H1 (cell line): ENCODE measurements at regions not wholly inside any gene's neighbourhood (a gene's known extent, or its start where the extent isn't known, plus 50 kb on each side); places are given as distances from the start of the nearest gene placed in this dataset.

Experiments used
- CTCF ChIA-PET: fragments of 300-600 bp; sonication (Branson Sonifier 250); formaldehyde crosslinking; loops from one replicate; lab custom pipeline; 2021; ENCODE audit not compliant: partially characterized antibody; lab: Charles Lee
- POLR2A ChIA-PET: fragments of 300-600 bp; sonication (Branson Sonifier 250); formaldehyde crosslinking; loops from one replicate; lab custom pipeline; 2021; ENCODE audit warnings: inconsistent platforms; ENCODE audit not compliant: partially characterized antibody; lab: Charles Lee
- DNase-seq, 2 experiments: peaks; one replicate each; pipeline versions ENCODE4 v3.0.0 to v3.0.0-alpha.2; 2010 to 2022; ENCODE audit warnings: low spot score in 2 of 2, low read depth in 1 of 2, mixed read lengths in 1 of 2
- FAIRE-seq: peaks from 2 replicates; lab custom pipeline; 2011; peaks lifted over from hg19 to GRCh38; lab: Jason Lieb, UNC
- H2AFZ ChIP-seq: 2 replicates; pipeline ENCODE4 v1.8.1; 2012; ENCODE audit warnings: low read length, inconsistent platforms
- H2AK5ac ChIP-seq: 2 replicates; pipeline ENCODE4 v1.6.1; 2013; ENCODE audit warnings: low read depth, low read length
- H2BK120ac ChIP-seq: replicated peaks from 2 replicates; pipeline ENCODE3; 2013; ENCODE audit warnings: low read depth, low read length, inconsistent platforms
- H2BK12ac ChIP-seq: 2 replicates; pipeline ENCODE4 v1.6.1; 2013; ENCODE audit warnings: low read depth, low read length
- H2BK15ac ChIP-seq: 2 replicates; pipeline ENCODE4 v1.6.1; 2013; ENCODE audit warnings: low read length
- H2BK20ac ChIP-seq: 2 replicates; pipeline ENCODE4 v1.6.1; 2013; ENCODE audit warnings: low read length
- H2BK5ac ChIP-seq: 2 replicates; pipeline ENCODE4 v1.6.1; 2013; ENCODE audit warnings: low read depth, low read length
- H3K14ac ChIP-seq: 2 replicates; pipeline ENCODE4 v1.6.1; 2013; ENCODE audit warnings: inconsistent platforms; ENCODE audit not compliant: insufficient read length
- H3K18ac ChIP-seq: 2 replicates; pipeline ENCODE4 v1.6.1; 2013; ENCODE audit warnings: low read length; ENCODE audit errors: extremely low read depth
- H3K23ac ChIP-seq: 2 replicates; pipeline ENCODE4 v1.6.1; 2013; ENCODE audit warnings: inconsistent platforms; ENCODE audit not compliant: insufficient read length
- H3K23me2 ChIP-seq: 2 replicates; pipeline ENCODE4 v1.6.1; 2013; ENCODE audit warnings: low read depth, low read length
- H3K27ac ChIP-seq: 2 replicates; pipeline ENCODE4 v1.6.1; 2011; ENCODE audit warnings: low read depth, low read length, inconsistent platforms
- H3K27me3 ChIP-seq, 4 experiments: replicated peaks in 1 of 4; 1 replicate in 1 of 4; 2 replicates in 3 of 4; pipeline versions ENCODE4 v1.6.1 to v1.8.1; 2011 to 2013; ENCODE audit warnings: low read length in 3 of 4, mild to moderate bottlenecking in 3 of 4, inconsistent platforms in 2 of 4, mixed read lengths in 2 of 4, moderate library complexity in 1 of 4; ENCODE audit not compliant: control insufficient read depth in 3 of 4, insufficient read depth in 3 of 4; ENCODE audit errors: extremely low read depth in 1 of 4
- H3K36me3 ChIP-seq, 4 experiments: 2 replicates each; pipeline versions ENCODE4 v1.6.1 to v1.8.1; 2011 to 2013; ENCODE audit warnings: mild to moderate bottlenecking in 4 of 4, low read length in 3 of 4, moderate library complexity in 2 of 4, control low read depth in 1 of 4, inconsistent platforms in 1 of 4; ENCODE audit not compliant: insufficient read depth in 4 of 4, control insufficient read depth in 2 of 4
- H3K4ac ChIP-seq: replicated peaks from 2 replicates; pipeline ENCODE3; 2013; ENCODE audit warnings: low read length, low read depth, mixed read lengths, inconsistent platforms; ENCODE audit not compliant: insufficient read length
- H3K4me1 ChIP-seq, 4 experiments: replicated peaks in 1 of 4; 1 replicate in 1 of 4; 2 replicates in 3 of 4; pipeline versions ENCODE4 v1.6.1 to v1.8.1; 2011 to 2013; ENCODE audit warnings: low read length in 3 of 4, inconsistent platforms in 2 of 4, mixed read lengths in 1 of 4; ENCODE audit not compliant: insufficient read depth in 4 of 4, control insufficient read depth in 3 of 4
- H3K4me2 ChIP-seq, 2 experiments: 2 replicates each; pipeline versions ENCODE4 v1.6.1 to v1.8.1; 2011 to 2013; ENCODE audit warnings: low read depth in 2 of 2, low read length in 2 of 2, control low read depth in 1 of 2, inconsistent platforms in 1 of 2, mild to moderate bottlenecking in 1 of 2; ENCODE audit not compliant: insufficient read depth in 1 of 2
- H3K4me3 ChIP-seq, 4 experiments: fragments of 200-600, 300-600 bp in 1 of 4; sonication (generic), shearing (Covaris generic), sonication (Bioruptor Twin) in 1 of 4; 2 replicates each; pipeline versions ENCODE4 v1.5.1 to v1.8.1; 2011 to 2016; ENCODE audit warnings: low read length in 4 of 4, low read depth in 3 of 4, control low read depth in 2 of 4, inconsistent platforms in 2 of 4, mild to moderate bottlenecking in 2 of 4, mixed read lengths in 1 of 4, moderate library complexity in 1 of 4; ENCODE audit not compliant: insufficient read depth in 2 of 4; ENCODE audit errors: extremely low read depth in 1 of 4
- H3K56ac ChIP-seq: replicated peaks from 2 replicates; pipeline ENCODE3; 2013; ENCODE audit warnings: low read depth, mild to moderate bottlenecking, mixed read lengths, low read length, inconsistent platforms; ENCODE audit not compliant: insufficient read length
- H3K79me1 ChIP-seq: 2 replicates; pipeline ENCODE4 v1.6.1; 2013; ENCODE audit warnings: low read depth, low read length, control low read depth
- H3K79me2 ChIP-seq, 2 experiments: 2 replicates each; pipeline versions ENCODE4 v1.6.1 to v1.8.1; 2012 to 2013; ENCODE audit warnings: low read length in 2 of 2, mild to moderate bottlenecking in 2 of 2, inconsistent platforms in 1 of 2; ENCODE audit not compliant: insufficient read depth in 2 of 2, control insufficient read depth in 1 of 2
- H3K9ac ChIP-seq, 4 experiments: replicated peaks in 1 of 4; 1 replicate in 1 of 4; 2 replicates in 3 of 4; pipeline versions ENCODE4 v1.6.1 to v1.8.1; 2011 to 2013; ENCODE audit warnings: low read depth in 3 of 4, low read length in 3 of 4, control low read depth in 2 of 4, mild to moderate bottlenecking in 2 of 4, moderate library complexity in 2 of 4, inconsistent platforms in 1 of 4; ENCODE audit errors: extremely low read depth in 1 of 4
- H3K9me3 ChIP-seq, 2 experiments: 2 replicates each; pipeline versions ENCODE4 v1.6.1 to v1.8.1; 2012 to 2013; ENCODE audit warnings: mild to moderate bottlenecking in 2 of 2, moderate library complexity in 2 of 2, control low read depth in 1 of 2, inconsistent platforms in 1 of 2, low read depth in 1 of 2, low read length in 1 of 2, mixed read lengths in 1 of 2; ENCODE audit not compliant: insufficient read depth in 2 of 2
- H4K20me1 ChIP-seq, 2 experiments: replicated peaks in 1 of 2; 2 replicates each; pipeline versions ENCODE3 to v1.8.1; 2011 to 2013; ENCODE audit warnings: inconsistent platforms in 2 of 2, low read length in 2 of 2, mild to moderate bottlenecking in 1 of 2; ENCODE audit not compliant: insufficient read depth in 2 of 2, control insufficient read depth in 1 of 2
- H4K5ac ChIP-seq: 2 replicates; pipeline ENCODE4 v1.6.1; 2013; ENCODE audit warnings: low read length, low read depth, mixed read lengths, inconsistent platforms; ENCODE audit not compliant: insufficient read length
- H4K8ac ChIP-seq: 2 replicates; pipeline ENCODE4 v1.8.0; 2013; ENCODE audit warnings: mild to moderate bottlenecking, moderate library complexity, low read length, inconsistent platforms; ENCODE audit not compliant: insufficient read depth; ENCODE audit errors: extremely low read depth
- H4K91ac ChIP-seq: replicated peaks from 2 replicates; pipeline ENCODE3; 2013; ENCODE audit warnings: low read length, mixed read lengths, inconsistent platforms; ENCODE audit not compliant: insufficient read length
- CBX5 ChIP-seq: fragments of 300-800, 300-1000 bp; sonication (generic); IDR thresholded peaks from 2 replicates; pipeline ENCODE4 v1.7.1; 2016; ENCODE audit warnings: antibody characterized with exemption, low read length, low read depth
- EGR1 ChIP-seq: IDR thresholded peaks from 2 replicates; pipeline ENCODE4 v1.6.1; 2011; ENCODE audit warnings: low read depth, low read length, borderline replicate concordance
- EZH2 ChIP-seq: fragments of 200-600 bp; sonication (generic); IDR thresholded peaks from 2 replicates; pipeline ENCODE4 v1.7.1; 2012; ENCODE audit warnings: low read depth, mild to moderate bottlenecking, moderate library complexity, low read length, inconsistent platforms; ENCODE audit not compliant: severe bottlenecking
- GABPA ChIP-seq: IDR thresholded peaks from 2 replicates; pipeline ENCODE4 v1.6.1; 2011; ENCODE audit warnings: mild to moderate bottlenecking, low read length, moderate library complexity, borderline replicate concordance; ENCODE audit not compliant: insufficient read depth
- GTF2F1 ChIP-seq: IDR thresholded peaks from 2 replicates; pipeline ENCODE4 v1.6.1; 2012; ENCODE audit warnings: low read depth, low read length, improper control_type of control experiment, borderline replicate concordance
- HDAC6 ChIP-seq: IDR thresholded peaks from one replicate; pipeline ENCODE4 v1.7.1; 2012; ENCODE audit warnings: low read depth, mild to moderate bottlenecking, inconsistent platforms, low read length, moderate library complexity
- JUND ChIP-seq: IDR thresholded peaks from 2 replicates; pipeline ENCODE4 v1.6.1; 2011; ENCODE audit warnings: mild to moderate bottlenecking, improper control_type of control experiment, low read length
- NRF1 ChIP-seq: IDR thresholded peaks from 2 replicates; pipeline ENCODE4 v1.6.1; 2011; ENCODE audit warnings: mild to moderate bottlenecking, low read depth, low read length, improper control_type of control experiment
- PHF8 ChIP-seq: fragments of 200-600 bp; sonication (generic); conservative IDR thresholded peaks from 2 replicates; pipeline ENCODE4 v1.7.1; 2012; ENCODE audit warnings: low read depth, mild to moderate bottlenecking, inconsistent platforms, low read length, moderate library complexity
- POLR2AphosphoS5 ChIP-seq: IDR thresholded peaks from 2 replicates; pipeline ENCODE4 v1.6.1; 2011; ENCODE audit warnings: low read depth, low read length
- POU5F1 ChIP-seq: IDR thresholded peaks from 2 replicates; pipeline ENCODE4 v1.6.1; 2011; ENCODE audit warnings: low read depth, mild to moderate bottlenecking, low read length, moderate library complexity
- SP2 ChIP-seq: IDR thresholded peaks from 2 replicates; pipeline ENCODE4 v1.6.1; 2012; ENCODE audit warnings: mild to moderate bottlenecking, low read length, inconsistent platforms
- TAF1 ChIP-seq: IDR thresholded peaks from 2 replicates; pipeline ENCODE4 v1.6.1; 2011; ENCODE audit warnings: mild to moderate bottlenecking, low read depth, low read length
- TBP ChIP-seq: IDR thresholded peaks from 2 replicates; pipeline ENCODE4 v1.6.1; 2011; ENCODE audit warnings: low read depth, low read length, improper control_type of control experiment
- TF ChIP-seq, protein P1 (sequence below): IDR thresholded peaks from 2 replicates; pipeline ENCODE4 v1.6.1; 2012; ENCODE audit warnings: low read length, inconsistent platforms

DNA sequence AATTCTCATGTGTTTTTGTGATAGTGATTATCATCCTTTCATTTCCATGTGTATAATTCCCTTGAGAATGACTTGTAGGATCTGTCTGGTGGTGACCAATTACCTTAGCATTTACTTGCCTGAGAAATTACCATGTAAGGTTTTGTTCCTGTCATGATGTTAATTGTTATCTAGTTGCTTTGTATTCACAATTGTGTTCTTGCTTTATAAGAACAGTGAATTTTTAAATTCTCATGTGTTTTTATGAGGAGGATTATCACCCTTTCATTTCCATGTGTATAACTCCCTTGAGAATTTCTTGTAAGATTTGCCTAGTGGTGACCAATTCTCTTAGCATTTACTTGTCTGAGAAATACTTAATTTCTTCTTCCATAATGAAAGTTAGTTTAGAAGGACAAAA, 758.2 kb upstream of the NDST4 start:
- no peak for DNase-seq
- H3K27ac ChIP-seq = no peak overlapping the region

More for the DNA sequence above, 758.2 kb upstream of the NDST4 start:
- H4K8ac ChIP-seq = no peak overlapping the region
- POLR2A ChIA-PET = no interaction called here
- H3K79me1 ChIP-seq = no peaks in the 10 kb centered on the region
- H3K23me2 ChIP-seq = no peaks in the 10 kb centered on the region
- H3K27me3 ChIP-seq = no peaks in the 10 kb centered on the region
- no peak overlapping the region for H3K56ac ChIP-seq
- H3K18ac ChIP-seq = no peak overlapping the region
- no peak overlapping the region for H2BK20ac ChIP-seq
- H2BK120ac ChIP-seq = no peak overlapping the region
- no peak overlapping the region for H4K5ac ChIP-seq
- H2BK12ac ChIP-seq = no peak overlapping the region
- no peak overlapping the region for H2BK5ac ChIP-seq
- no peak overlapping the region for H2BK15ac ChIP-seq
- CTCF ChIA-PET = interaction anchor here (3.1 kb wide), 1 partner anchor 19 kb away, joined by 13 read pairs; no protein-coding TSS in a partner anchor
- H3K9ac ChIP-seq = no peak overlapping the region
- no peaks in the 10 kb centered on the region for H3K4me1 ChIP-seq
- H3K23ac ChIP-seq = no peak overlapping the region
- H3K9me3 ChIP-seq = no peaks in the 10 kb centered on the region
- H2AFZ ChIP-seq = no peak overlapping the region
- H2AK5ac ChIP-seq = no peak overlapping the region
- no peak overlapping the region for H3K4ac ChIP-seq
- no peak overlapping the region for H3K4me3 ChIP-seq
- TF ChIP-seq TAF1 (no peak), PHF8 (no peak), HDAC6 (no peak), NRF1 (no peak), EZH2 (no peak), POLR2AphosphoS5 (no peak), GTF2F1 (no peak), POU5F1 (no peak), SP2 (no peak), JUND (no peak), TBP (no peak), EGR1 (no peak), GABPA (no peak), CBX5 (no peak)
- TF ChIP-seq, protein P1, sequence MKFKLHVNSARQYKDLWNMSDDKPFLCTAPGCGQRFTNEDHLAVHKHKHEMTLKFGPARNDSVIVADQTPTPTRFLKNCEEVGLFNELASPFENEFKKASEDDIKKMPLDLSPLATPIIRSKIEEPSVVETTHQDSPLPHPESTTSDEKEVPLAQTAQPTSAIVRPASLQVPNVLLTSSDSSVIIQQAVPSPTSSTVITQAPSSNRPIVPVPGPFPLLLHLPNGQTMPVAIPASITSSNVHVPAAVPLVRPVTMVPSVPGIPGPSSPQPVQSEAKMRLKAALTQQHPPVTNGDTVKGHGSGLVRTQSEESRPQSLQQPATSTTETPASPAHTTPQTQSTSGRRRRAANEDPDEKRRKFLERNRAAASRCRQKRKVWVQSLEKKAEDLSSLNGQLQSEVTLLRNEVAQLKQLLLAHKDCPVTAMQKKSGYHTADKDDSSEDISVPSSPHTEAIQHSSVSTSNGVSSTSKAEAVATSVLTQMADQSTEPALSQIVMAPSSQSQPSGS = no peak
- no peak overlapping the region for H3K4me2 ChIP-seq
- no peak overlapping the region for H4K91ac ChIP-seq
- FAIRE-seq = no peak
- no peaks in the 10 kb centered on the region for H3K36me3 ChIP-seq
- H3K79me2 ChIP-seq = no peaks in the 10 kb centered on the region
- H4K20me1 ChIP-seq = no peaks in the 10 kb centered on the region
- H3K14ac ChIP-seq = no peak overlapping the region
